Amniotic stem cell (primary cell): ENCODE measurements at regions not wholly inside any gene's neighbourhood (a gene's known extent, or its start where the extent isn't known, plus 50 kb on each side); places are given as distances from the start of the nearest gene placed in this dataset.

Source experiments
- DNase-seq: peaks from one replicate; lab custom pipeline; 2025; lab: John Stamatoyannopoulos, UW

DNA sequence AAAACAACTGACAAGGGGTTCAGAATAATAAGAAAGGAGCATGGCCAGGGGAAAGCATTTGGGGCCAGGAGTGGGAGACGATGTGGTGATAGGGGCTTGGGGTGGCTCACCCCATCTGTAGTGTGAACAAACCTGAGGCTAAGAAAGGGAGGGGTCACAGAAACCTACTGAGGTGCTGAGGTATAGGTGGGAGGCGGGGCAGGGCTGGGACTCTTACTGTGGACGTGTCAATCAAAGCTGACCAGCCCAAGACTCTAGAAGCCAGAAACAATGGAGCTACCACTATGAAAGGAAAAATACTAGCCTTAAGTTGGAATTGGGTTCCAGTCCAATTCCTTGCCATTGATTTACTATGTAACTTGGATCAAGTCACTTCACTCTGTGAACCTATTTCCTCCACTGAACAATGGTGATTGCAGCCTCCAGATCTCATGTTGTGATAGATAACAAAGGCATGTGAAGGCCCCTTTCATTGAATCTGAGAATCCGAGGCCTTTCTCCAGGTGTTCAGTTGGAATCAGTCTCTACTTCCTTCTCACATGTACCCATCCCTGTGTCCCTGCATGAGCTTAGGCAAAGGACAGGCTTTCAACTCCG is 260.9 kb upstream of the HES1 start:
- DNase-seq = no peak

DNA sequence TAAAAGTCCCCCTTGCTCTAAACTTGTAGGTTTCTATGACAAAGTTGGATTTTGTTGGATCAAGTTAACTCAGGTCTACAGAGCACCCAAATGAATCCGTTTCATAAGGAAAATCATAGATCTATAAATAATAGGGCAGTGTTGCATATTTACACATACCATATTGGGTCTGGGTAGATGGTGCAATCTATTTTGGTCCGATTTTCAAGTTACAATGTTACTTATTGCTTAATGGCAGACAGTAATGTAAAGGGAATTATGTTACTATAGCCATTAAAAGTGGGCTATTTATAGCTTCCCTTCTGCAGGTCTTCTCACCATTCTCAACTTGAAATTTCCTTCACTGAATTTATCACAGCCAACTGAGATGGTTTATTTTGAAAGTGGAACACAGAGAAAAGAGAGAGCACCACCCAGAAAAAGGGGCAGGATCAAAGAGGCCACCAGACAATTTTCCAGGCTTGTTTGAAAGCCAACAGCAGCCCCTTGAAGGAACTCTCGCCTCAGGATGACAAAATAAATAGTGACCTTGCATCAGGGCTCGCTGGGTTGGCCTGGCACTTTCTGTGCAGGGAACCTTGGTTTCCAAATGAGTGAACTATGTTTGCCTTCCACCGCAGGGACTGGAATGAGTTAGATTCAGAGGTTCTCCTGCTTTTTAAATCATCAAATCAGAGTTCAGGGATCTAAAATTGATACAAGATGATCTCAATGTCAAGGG is 260.2 kb upstream of the HES1 start:
- no peak for DNase-seq

- DNase-seq = no peak
Observed at GRCh38 chr3:193879099-193879863, 256.7 kb upstream of the HES1 start.

- DNase-seq = no peak
Observed at GRCh38 chr3:193879864-193880242, 256.1 kb upstream of the HES1 start.

- no peak for DNase-seq
Observed at GRCh38 chr3:193882091-193882490, 253.9 kb upstream of the HES1 start.

DNA sequence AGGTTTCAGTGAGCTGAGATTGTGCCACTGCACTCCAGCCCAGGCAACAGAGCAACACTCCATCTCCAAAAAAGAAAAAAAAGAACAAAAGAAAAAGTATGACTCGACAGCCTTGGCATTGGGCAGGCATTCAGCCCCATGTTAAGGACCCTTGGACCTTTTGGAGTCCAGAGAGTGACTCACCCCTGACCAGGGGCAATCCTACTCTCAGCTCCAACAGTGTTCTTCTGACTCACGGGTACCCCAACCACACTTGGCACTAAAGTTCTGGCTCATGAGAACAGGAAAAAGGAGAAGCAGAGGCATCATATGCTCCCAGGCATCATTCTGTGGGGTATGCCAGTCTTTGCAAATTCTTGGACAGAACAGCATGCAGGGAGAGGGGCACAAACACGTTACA is 252.4 kb upstream of the HES1 start:
- no peak for DNase-seq

DNA sequence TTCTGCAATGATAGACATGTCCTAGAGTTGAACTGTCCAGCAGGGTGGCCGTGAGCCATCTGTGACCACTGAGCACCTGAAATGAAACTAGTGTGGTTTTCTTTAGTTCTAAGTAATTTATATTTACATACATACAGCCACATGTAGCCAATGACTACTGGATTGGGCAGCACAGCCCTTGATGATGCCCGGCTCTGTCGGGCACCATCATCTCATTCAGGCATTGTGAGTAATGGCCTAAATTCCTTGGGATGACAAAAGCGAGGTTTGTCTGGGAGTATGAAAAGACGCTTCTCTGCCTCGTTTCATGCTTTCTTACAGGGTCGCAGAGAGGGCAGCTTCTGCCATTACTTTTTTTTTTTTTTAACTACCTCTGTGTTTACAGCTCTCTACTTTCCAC is 251.9 kb upstream of the HES1 start:
- no peak for DNase-seq

GRCh38 chr3:193884652-193885051 is 251.3 kb upstream of the HES1 start:
- no peak for DNase-seq

- DNase-seq = no peak
Observed at GRCh38 chr3:193885832-193886231, 250.1 kb upstream of the HES1 start.

GRCh38 chr3:193890016-193890897 is 245.7 kb upstream of the HES1 start:
- no peak for DNase-seq

DNA sequence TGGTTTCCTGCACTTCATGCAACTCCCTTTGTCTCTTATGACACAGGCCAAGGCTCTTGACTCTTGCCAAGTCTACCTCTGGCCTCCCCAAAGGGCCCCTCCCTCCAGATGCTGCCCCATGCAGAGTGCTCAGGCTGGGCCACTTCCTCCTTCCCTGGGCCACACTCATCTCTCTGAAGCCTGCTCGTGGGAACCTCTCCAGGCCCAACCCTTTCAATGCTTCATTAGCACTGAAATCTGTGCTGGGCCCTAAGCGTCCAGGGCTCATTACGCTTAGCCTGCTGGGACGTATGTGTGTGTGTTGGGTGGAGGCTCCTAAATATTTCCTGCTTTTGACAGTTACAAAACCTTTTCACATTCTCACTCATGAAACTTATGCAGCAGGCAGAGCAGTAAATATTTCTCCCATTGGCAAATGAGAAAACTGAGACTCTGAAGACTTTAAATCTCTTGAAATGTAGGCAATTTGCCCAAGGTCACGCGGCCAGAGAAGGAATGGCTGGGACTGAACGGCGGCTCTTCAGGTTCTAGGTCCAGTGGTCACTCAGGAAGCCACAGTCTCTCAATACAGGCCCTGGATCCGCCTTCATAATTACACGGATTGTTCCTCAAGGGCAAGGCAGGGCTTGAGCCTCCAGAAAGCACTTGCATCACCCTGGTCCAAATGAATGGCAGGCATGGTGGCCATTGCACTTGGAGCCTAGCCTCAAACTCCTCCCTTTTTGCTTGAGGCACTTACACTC is 241.7 kb upstream of the HES1 start:
- DNase-seq = no peak

DNA sequence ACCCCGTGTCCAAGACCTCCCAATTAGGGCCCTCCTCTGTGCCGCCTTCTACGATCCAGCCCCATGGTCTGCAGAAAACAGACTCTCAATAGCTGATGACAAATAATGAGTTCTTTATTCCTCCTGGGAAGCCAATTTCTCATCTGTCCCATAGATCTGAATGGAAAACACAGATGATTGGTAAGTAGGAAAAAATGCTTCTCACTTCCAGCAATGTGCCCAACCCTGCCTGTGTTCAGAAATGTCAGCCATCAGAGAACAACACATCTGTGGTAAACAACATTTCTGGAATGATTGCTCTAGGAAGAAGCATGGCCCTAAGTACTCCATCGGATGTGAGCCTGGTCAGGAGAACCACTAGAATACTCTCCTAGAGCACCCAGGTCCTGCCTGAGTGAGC is 240.5 kb upstream of the HES1 start:
- no peak for DNase-seq

- DNase-seq = no peak
Observed at GRCh38 chr3:193896419-193896818, 239.5 kb upstream of the HES1 start.

GRCh38 chr3:193897288-193897687 is 238.7 kb upstream of the HES1 start:
- DNase-seq = no peak

DNA sequence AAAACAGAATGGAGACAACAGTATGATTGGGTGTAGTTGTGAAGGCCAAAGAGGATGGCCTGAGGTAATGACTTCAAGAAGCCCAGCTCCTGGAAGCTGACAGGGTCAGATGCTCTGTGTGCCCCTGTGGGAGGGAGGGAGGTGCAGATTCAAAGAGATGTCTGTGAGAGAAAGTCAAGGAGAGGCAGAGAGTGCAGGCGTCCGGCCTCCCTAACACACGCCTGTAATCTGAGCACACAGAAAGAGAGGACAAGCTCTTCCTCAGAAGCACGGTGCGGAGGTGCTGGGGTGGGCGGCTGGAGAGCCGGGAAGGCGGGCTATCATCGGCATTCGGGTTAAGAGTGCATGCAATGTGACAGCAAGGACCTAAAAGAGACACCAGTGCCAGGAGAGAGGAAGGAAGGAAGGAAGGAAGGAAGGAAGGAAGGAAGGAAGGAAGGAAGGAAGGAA is 238.2 kb upstream of the HES1 start:
- DNase-seq = no peak

DNA sequence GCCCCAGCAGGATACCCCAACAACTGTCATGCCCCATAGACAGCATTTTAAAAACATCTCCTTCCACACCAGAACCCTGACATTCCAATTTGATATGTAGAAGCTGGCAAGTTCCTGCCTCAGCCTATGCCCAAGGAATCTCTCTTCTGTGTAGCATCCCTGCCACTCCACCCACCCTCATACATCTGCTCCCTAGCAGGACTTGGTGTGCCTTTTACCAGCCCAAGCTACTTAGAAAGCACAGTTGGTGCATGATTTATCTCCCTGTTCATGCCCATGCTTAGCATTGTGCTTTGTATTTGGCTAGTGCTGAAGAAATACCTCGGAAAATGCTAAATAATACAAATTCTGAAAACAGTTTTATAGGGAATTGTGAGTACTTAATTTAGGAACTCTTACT is 236.9 kb upstream of the HES1 start:
- no peak for DNase-seq

- DNase-seq = no peak
Observed at GRCh38 chr3:193901007-193901406, 234.9 kb upstream of the HES1 start.

GRCh38 chr3:193902607-193903511 is 233.1 kb upstream of the HES1 start:
- DNase-seq = no peak

GRCh38 chr3:193903512-193903817 is 232.5 kb upstream of the HES1 start:
- DNase-seq = no peak

DNA sequence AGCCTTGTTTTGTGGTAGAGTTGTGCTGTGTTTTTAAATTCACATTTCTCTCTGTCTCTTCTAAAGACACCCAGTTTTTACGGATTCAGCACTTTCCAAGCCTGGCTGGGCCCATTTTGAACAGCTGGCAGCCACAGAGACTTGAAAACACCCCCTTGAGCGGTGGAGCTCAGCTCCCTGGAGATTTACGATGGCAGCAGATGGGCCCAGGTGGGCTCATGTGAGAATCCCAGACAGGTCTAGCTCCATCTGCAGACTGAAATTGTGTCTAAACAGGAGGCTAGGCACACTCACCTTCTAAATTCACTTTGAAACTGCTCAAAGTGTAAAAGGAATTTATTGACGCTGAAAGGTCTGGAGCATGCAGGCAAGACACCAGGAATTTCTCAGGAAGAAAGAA is 232.0 kb upstream of the HES1 start:
- DNase-seq = no peak
